Type B pancreatic cell (in vitro differentiated cells): ENCODE measurements at regions not wholly inside any gene's neighbourhood (a gene's known extent, or its start where the extent isn't known, plus 50 kb on each side); places are given as distances from the start of the nearest gene placed in this dataset.

Experiments
- DNase-seq: peaks from one replicate; pipeline ENCODE4 v3.0.0; 2021; ENCODE audit warnings: mixed read lengths; ENCODE audit not compliant: unreplicated experiment; ENCODE audit errors: extremely low spot score
- H3K27ac Mint-ChIP-seq: 2 replicates; pipeline ENCODE4 v1.8.0; 2021; ENCODE audit warnings: mild to moderate bottlenecking, mixed read lengths
- H3K27me3 Mint-ChIP-seq: 2 replicates; pipeline ENCODE4 v1.8.0; 2021; ENCODE audit warnings: mixed read lengths
- H3K36me3 Mint-ChIP-seq: 2 replicates; pipeline ENCODE4 v1.8.0; 2021; ENCODE audit warnings: mixed read lengths
- H3K4me1 Mint-ChIP-seq: one replicate; pipeline ENCODE4 v1.8.0; 2021; ENCODE audit warnings: mixed read lengths; ENCODE audit not compliant: unreplicated experiment
- H3K4me3 Mint-ChIP-seq: 2 replicates; pipeline ENCODE4 v1.8.0; 2021; ENCODE audit warnings: mild to moderate bottlenecking, mixed read lengths
- H3K9me3 Mint-ChIP-seq: 2 replicates; pipeline ENCODE4 v1.8.0; 2021; ENCODE audit warnings: mixed read lengths
- CTCF ChIP-seq: fragments of 200-600 bp; sonication (generic); conservative IDR thresholded peaks from 2 replicates; pipeline ENCODE4 v1.5.0; 2021; ENCODE audit warnings: antibody characterized with exemption, mild to moderate bottlenecking

- TF ChIP-seq CTCF = no peak
- Mint-ChIP-seq H3K27me3 (peaks cover 41% of the 10 kb centered on the region), H3K4me1 (no peaks in the 10 kb centered on the region), H3K27ac (no peak overlapping the region), H3K36me3 (no peaks in the 10 kb centered on the region), H3K4me3 (no peak overlapping the region), H3K9me3 (no peaks in the 10 kb centered on the region)
- DNase-seq = no peak
Observed at GRCh38 chr10:131015271-131015670, 296.2 kb downstream of the TCERG1L start.

DNA sequence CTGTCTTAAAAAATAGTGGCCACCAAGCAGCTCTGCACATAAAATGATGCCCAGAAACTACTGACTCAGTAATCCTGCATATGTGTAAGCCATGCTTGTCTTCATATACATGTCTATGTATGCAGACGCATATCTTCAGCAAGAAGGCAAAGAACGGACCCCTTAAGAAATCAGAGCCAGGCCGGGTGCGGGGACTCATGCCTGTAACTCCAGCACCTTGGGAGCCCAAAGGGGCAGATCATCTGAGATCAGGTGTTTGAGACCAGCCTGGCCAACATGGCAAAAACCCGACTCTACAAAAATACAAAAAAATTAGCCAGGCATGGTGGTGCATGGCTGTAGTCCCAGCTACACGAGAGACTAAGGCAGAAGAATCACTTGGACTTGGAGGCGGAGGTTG, 295.0 kb downstream of the TCERG1L start:
- Mint-ChIP-seq H3K4me1 (no peaks in the 10 kb centered on the region), H3K9me3 (no peaks in the 10 kb centered on the region), H3K27me3 (peaks cover 41% of the 10 kb centered on the region), H3K4me3 (no peak overlapping the region), H3K36me3 (no peaks in the 10 kb centered on the region), H3K27ac (no peak overlapping the region)
- no peak for DNase-seq
- no peak for TF ChIP-seq CTCF

DNA sequence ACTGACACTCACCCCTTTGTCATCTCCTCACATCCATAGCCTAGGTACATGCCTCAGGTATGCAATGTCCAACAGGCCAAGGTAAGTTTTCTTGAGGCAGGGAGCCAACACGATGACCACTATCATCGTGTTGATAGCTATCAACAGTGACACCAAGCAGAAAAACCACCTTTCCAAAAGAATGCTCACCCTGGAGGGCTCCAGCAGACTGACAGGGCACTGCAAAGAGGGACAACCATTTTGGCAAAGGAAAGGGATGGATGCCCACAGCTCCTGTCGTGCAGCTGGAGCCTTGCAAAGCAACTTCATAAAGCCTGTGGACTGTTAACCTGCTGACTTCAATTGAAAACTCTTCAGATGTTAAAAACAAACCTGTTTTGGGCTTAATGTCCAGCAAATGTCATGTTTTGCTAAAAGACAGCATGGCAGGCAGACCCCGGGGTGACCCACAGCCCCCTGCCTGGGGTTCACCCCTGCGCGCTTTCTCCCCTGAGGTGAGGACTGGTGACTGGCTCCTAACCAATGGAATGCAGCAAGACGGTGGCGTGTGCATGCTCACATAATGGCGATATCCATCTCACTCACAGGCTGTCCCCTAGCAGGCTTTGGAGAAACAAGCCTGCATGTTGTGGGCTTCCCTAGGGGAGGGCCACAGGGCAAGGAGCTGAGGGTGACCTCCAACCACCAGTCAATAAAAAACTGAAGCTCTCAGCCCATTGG, 293.8 kb downstream of the TCERG1L start:
- no peak overlapping the region for H3K4me3 Mint-ChIP-seq
- TF ChIP-seq CTCF = no peak
- no peak overlapping the region for H3K27ac Mint-ChIP-seq
- no peaks in the 10 kb centered on the region for H3K36me3 Mint-ChIP-seq
- no peaks in the 10 kb centered on the region for H3K9me3 Mint-ChIP-seq
- DNase-seq = no peak
- peaks cover 40% of the 10 kb centered on the region for H3K27me3 Mint-ChIP-seq
- H3K4me1 Mint-ChIP-seq = no peaks in the 10 kb centered on the region

DNA sequence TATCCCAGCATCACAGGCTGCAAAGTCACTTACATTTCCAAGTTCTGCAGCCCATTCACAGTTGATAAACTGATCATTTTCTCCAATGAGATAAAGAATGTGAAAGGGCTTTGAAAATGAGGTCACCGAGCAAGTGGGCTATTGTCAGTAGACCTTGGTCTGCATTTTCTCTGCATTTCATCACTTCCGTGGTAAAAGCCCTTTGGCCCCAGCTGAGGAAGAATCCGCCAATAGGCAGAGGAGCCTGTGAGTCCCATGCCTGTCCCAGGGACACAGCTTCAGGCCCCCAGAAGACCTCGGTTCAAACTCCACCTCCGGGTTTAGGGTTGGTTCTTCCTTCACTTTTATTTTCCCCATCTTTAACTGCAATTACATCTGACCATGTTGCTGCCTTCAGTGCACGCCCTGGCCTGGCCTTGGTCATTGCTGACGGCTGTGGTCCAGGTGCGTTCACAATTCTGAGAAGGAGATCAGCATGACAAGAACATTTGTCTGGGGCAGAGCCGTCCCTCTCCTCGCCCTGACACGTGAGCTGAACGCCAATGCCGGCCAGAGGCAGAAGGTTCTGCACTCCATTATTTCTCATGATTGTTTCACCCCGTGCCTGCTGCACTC, 292.5 kb downstream of the TCERG1L start:
- Mint-ChIP-seq H3K4me1 (no peaks in the 10 kb centered on the region), H3K36me3 (no peaks in the 10 kb centered on the region), H3K27ac (no peak overlapping the region)

DNA sequence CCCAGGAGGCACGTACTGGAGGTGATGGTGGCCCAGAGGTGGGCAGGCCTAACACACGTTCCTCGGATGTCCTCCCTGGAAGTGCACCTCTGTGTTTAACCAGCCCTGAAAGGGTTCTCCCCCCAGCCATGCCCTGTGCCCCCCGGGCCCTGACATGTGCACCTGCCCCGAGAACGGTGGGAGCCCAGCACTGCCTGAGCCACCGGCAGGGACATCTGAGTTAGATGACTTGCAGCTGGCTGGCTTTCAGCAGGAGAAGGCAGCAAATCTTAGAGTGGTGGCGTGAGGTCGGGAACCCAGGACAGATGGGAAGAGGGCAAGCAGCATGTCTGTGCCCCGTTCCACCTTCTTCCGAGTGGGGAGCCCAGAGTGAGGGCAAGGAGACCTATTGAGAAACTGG, 291.8 kb downstream of the TCERG1L start:
- TF ChIP-seq CTCF = no peak
- no peak overlapping the region for H3K4me3 Mint-ChIP-seq
- no peak for DNase-seq
- no peaks in the 10 kb centered on the region for H3K9me3 Mint-ChIP-seq
- no peak overlapping the region for H3K27ac Mint-ChIP-seq
- H3K36me3 Mint-ChIP-seq = no peaks in the 10 kb centered on the region
- peaks cover 38% of the 10 kb centered on the region for H3K27me3 Mint-ChIP-seq
- no peaks in the 10 kb centered on the region for H3K4me1 Mint-ChIP-seq

More for the DNA sequence above, 292.5 kb downstream of the TCERG1L start:
- Mint-ChIP-seq H3K9me3 (no peaks in the 10 kb centered on the region), H3K4me3 (no peak overlapping the region), H3K27me3 (peaks cover 33% of the 10 kb centered on the region)
- no peak for DNase-seq
- no peak for TF ChIP-seq CTCF
